BJ (cell line): ENCODE measurements at regions not wholly inside any gene's neighbourhood (a gene's known extent, or its start where the extent isn't known, plus 50 kb on each side); places are given as distances from the start of the nearest gene placed in this dataset.

Experiments
- CTCF ChIA-PET: fragments of 350-600 bp; formaldehyde crosslinking; extraction: SDS; loops from one replicate; lab custom pipeline; 2021; ENCODE audit warnings: antibody characterized with exemption, inconsistent platforms; lab: Yijun Ruan, JAX
- POLR2A ChIA-PET: fragments of 300-600 bp; sonication (Branson Sonifier 250); formaldehyde crosslinking; extraction: SDS; loops from one replicate; lab custom pipeline; 2021; ENCODE audit warnings: antibody characterized with exemption; lab: Charles Lee
- DNase-seq: peaks from one replicate; pipeline ENCODE4 v3.0.0-alpha.2; 2011; ENCODE audit warnings: low read depth
- H3K27me3 ChIP-seq: 2 replicates; pipeline ENCODE4 v1.6.0; 2011; ENCODE audit warnings: low read length; ENCODE audit not compliant: control insufficient read depth, insufficient read depth
- H3K36me3 ChIP-seq: 2 replicates; pipeline ENCODE4 v1.5.1; 2011; ENCODE audit warnings: low read length; ENCODE audit not compliant: control insufficient read depth, insufficient read depth
- H3K4me3 ChIP-seq: 2 replicates; pipeline ENCODE4 v1.5.1; 2011; ENCODE audit warnings: low read depth, mild to moderate bottlenecking, control low read depth, low read length
- CTCF ChIP-seq: IDR thresholded peaks from 2 replicates; pipeline ENCODE4 v1.5.1; 2011; ENCODE audit warnings: low read depth, mild to moderate bottlenecking, control low read depth, inconsistent platforms, low read length, moderate library complexity; ENCODE audit not compliant: insufficient read depth

GRCh38 chr3:45277636-45278035 is 51.5 kb upstream of the TMEM158 start:
- Histone ChIP-seq H3K36me3 (no peaks in the 10 kb centered on the region), H3K27me3 (no peaks in the 10 kb centered on the region; the same call in 1 of the 2 replicates), H3K4me3 (no peak overlapping the region)
- ChIA-PET CTCF (interaction anchor here (0.8 kb wide), 1 partner anchor 564 kb away, joined by 3 read pairs; no protein-coding TSS in a partner anchor), POLR2A (no interaction called here)
- no peak for DNase-seq
- TF ChIP-seq CTCF = no peak

GRCh38 chr3:45280232-45280631 is 54.1 kb upstream of the TMEM158 start:
- Histone ChIP-seq H3K4me3 (no peak overlapping the region), H3K27me3 (no peaks in the 10 kb centered on the region; the same call in 1 of the 2 replicates), H3K36me3 (no peaks in the 10 kb centered on the region)
- no peak for TF ChIP-seq CTCF
- no peak for DNase-seq
- POLR2A ChIA-PET = no interaction called here
- CTCF ChIA-PET = no interaction called here

GRCh38 chr3:45280971-45281370 is 54.9 kb upstream of the TMEM158 start:
- CTCF ChIA-PET = no interaction called here
- Histone ChIP-seq H3K36me3 (no peaks in the 10 kb centered on the region), H3K4me3 (no peak overlapping the region), H3K27me3 (peaks cover under 1% of the 10 kb centered on the region; the same call in 1 of the 2 replicates)
- TF ChIP-seq CTCF = no peak
- no peak for DNase-seq
- POLR2A ChIA-PET = no interaction called here

GRCh38 chr3:45283471-45283870 is 57.4 kb upstream of the TMEM158 start:
- DNase-seq = no peak
- H3K27me3 ChIP-seq = peaks cover 7% of the 10 kb centered on the region
- ChIA-PET POLR2A (no interaction called here), CTCF (interaction anchor here (1.3 kb wide), 1 partner anchor 9 kb away, joined by 3 read pairs; no protein-coding TSS in a partner anchor)
- no peaks in the 10 kb centered on the region for H3K36me3 ChIP-seq
- no peak overlapping the region for H3K4me3 ChIP-seq
- no peak for TF ChIP-seq CTCF

- no peak for TF ChIP-seq CTCF
- DNase-seq = no peak
- POLR2A ChIA-PET = no interaction called here
- H3K4me3 ChIP-seq = no peak overlapping the region
- CTCF ChIA-PET = no interaction called here
- H3K36me3 ChIP-seq = no peaks in the 10 kb centered on the region
- H3K27me3 ChIP-seq = peaks cover 7% of the 10 kb centered on the region
These were observed 71.2 kb upstream of the TMEM158 start for GRCh38 chr3:45297331-45297730.
